ENCODE measurements at regions not wholly inside any gene's neighbourhood (a gene's known extent, or its start where the extent isn't known, plus 50 kb on each side); places are given as distances from the start of the nearest gene placed in this dataset.

- no peak for DNase-seq (ENCODE audit: low spot score)
Observed at GRCh38 chr2:37425408-37425807, 81.0 kb downstream of the QPCT start.

- no peak for DNase-seq (ENCODE audit: low spot score)
Observed at GRCh38 chr2:37427241-37427640, 82.8 kb downstream of the QPCT start.

DNA sequence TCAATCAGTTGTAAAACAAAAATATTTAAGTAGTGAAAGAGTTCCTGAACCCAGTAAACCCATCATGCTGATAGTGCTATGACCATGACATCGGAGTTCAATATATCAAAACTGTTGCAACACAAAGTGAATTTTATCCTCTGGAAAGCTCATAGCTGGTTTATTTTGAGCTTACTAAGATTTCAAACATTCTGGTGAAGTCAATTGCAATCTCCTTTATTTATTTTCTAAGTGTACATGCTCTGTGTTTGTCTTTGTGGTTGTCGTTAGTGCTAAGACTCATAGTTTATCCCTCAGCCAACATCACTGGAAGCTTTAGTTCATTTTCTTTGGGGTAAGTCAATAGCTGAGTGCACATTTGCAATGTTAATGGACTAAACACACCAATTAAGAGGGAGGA lies 91.9 kb downstream of the QPCT start:
- DNase-seq (ENCODE audit: low spot score) = no peak

DNA sequence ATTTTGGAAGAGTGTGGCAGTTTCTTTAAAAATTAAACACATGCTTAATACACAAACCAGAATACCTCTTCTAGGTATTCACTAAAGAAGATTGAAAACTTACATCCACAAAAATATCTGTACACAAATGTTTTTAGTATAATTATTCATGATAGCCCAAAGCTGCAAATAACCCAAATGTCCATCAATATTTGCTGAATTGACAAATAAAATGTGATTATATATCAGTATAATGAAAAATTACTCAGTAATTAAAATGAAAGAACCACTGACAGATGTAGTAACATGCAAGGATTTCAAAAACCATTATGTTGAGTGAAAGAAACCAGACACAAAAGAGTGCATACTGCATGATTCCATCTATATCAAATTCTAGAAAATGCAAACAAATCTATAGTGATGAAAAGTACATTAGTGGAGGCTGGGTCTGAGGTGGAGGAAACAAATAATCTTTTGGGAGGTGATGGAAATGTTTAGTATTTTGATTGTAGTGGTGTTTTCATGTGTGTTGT lies 94.8 kb downstream of the QPCT start:
- no peak for DNase-seq (ENCODE audit: low spot score)

DNA sequence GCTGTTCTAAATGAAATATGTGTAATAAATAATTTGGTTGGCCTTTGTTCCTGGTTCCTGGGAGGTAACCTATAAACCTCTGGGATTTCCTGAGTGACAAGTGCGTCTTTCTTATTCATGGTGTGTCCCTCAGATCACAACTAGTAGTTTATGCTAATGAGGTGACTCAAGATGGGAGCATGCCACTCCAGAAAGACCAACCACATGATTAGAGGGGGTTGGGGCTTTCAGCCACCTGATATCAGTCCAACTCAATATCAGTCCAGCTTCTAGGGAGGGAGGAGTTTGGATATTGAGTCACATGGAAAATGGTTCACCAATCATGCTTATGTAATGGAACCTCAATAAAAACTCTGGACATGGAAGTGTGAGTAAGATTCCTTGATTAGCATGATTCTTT lies 96.6 kb downstream of the QPCT start:
- no peak for DNase-seq (ENCODE audit: low spot score)

- DNase-seq (ENCODE audit: low spot score) = no peak
Observed at GRCh38 chr2:37443082-37443481, 98.7 kb downstream of the QPCT start.

GRCh38 chr2:37447446-37447845 lies 103.0 kb downstream of the QPCT start:
- no peak for DNase-seq (ENCODE audit: low spot score)

DNA sequence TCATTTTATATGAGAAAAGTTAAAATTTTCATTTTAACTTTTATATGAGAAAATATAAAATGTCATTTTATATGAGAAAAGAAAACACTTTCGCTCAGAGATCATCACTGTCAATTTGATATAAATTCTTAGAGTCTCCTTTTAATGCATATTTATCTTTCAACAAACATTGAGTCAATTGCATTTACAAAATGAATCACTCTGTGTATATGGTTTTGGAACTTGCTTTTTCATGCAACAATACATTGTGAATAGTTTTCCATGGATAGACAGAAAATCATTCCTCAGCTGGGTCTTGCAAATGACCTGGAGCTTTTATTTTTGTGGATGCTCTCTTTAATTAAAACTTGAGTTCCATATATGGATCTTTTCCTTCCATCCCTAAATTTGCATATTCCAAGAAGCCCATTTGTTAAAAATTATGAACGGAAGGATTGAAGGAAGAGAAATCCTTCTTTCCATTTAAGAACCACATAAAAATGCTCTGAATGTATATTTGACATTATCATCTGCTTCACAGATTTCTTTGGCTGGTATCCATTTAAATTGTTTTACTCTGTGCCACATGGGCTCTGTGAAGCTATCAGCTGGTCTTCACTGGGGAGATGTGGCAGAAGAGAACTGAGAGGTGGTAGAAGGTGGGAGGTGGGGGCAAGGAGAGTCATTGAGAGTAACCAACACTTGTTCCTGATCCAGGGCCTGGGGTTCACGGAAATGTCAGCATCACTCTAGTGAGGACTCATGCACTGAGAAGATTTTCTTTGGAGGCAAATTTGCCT lies 104.1 kb downstream of the QPCT start:
- DNase-seq (ENCODE audit: low spot score) = no peak

DNA sequence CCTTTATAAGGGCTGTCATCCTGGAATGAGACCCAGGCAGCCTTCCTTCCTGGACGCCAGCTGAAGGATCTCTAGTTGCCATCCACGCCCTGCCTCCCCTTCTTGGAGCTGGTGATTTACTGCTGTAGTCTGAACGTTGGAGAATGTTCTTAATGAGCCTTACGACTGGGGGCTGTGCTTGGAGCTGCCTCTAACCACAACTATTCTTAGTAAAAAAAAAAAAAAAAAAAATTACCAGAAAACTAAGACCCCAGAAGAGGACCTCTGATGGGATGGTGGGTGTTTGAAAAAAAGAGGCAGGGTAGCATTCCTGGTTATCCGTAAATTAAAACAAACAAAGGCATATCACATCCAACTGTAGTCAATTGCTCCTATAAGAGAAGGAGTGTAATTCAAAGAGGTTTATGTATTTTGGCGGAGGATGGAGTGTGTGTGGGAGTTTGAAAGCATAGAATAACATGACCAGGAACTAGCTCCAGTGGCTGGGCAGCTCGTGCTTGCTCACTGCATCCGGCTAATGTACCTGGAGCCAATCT lies 105.4 kb downstream of the QPCT start:
- no peak for DNase-seq (ENCODE audit: low spot score)

DNA sequence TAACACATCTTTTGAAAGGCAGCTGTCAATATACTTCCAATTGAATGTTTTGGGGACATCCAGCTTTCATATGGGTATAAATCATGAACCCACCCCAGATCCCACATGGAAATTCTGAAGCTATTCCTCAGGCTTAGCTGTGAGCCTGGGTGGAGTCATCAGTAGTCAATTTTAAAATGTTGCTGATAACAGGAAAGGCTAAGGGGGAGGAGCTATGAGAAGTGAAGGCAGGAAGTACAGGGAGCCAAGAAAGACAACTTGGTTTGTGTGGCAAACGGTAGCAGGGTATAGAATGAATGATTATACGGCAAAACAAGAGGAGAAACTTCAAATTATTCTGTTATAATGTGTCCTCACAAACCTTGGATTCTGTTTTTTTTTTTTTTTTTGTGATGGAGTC lies 108.6 kb downstream of the QPCT start:
- DNase-seq (ENCODE audit: low spot score) = no peak

DNA sequence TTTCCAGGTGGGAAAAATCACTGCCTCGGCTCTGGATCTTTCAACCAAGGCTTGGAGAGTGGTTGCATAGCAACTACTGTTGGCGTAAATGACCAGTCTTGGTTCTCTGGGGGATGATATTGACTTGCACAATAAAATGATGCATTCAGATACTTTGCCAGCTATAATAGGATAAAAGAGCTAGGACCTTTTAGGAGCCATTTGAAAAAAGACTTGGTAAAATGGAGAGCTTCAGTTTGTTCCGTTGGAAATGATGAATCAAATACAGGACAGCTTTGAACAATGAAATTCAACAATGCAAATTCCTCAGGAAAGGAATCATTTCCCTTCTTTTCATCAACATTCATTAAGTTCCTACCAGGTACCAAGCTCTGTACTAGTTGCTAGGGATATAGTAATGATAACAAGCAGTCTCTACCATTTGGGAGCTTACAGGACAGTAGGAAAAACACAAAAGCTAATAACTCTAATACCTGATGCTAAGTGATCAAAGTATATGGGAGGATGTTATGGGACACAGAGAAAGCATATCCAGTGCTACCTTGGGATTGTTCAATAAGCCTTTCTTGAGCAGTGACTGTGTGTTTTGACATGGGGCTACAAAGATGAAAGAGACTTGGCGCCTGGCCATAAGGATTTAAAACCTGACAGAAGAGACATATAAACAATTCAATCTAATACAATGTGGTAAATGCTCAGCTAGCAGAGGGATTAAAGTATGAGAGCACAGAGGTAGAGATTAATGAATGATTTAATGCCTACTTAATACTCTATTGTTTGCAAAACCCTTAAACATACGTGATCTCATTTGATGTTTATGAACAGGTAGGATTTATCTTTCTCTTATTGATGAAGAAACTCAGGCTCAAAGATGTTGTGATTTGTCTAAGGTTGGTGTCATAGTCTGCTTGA lies 110.7 kb downstream of the QPCT start:
- DNase-seq (ENCODE audit: low spot score) = no peak

DNA sequence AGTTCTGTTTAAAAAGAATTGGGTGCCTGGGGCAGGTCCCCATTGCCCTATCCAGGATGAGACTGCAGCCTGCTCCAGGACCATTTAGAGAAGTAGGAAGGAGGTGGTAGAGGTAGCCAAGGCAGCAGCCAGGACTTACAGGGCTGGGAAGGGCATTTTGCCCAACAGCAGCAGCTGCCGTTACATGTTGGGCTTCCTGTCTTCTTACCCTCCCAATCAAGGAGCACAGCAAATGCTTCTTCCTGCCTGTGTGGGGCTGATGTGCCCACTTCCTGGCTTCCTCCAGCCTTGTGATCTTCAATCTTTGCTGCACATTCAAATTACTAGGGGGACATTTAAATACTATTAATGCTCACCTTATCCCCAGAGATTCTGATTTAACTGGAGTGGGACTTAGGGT lies 112.0 kb downstream of the QPCT start:
- no peak for DNase-seq (ENCODE audit: low spot score)

DNA sequence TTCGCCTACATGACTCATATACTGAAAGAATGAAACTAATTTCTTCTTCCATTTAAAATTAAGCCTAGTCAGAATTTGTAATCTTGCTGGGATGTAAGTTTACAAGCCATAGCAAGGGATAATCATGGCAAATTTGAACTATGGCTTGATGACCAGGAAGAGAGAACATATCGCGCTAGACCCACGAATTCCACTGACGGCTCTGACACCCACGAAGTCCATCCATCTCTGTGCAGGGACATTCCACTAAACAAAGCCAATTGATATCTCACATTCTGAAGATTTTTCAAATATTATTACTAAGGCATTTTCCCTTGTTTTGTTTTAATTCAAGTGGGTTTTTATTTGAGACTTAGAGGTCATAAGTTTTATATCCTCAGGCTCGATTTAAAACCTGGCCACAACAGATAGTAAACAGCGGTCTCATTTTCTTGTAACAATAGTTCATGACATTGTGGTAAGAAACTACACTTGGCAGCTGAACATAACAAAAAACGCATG lies 113.0 kb downstream of the QPCT start:
- no peak for DNase-seq (ENCODE audit: low spot score)

DNA sequence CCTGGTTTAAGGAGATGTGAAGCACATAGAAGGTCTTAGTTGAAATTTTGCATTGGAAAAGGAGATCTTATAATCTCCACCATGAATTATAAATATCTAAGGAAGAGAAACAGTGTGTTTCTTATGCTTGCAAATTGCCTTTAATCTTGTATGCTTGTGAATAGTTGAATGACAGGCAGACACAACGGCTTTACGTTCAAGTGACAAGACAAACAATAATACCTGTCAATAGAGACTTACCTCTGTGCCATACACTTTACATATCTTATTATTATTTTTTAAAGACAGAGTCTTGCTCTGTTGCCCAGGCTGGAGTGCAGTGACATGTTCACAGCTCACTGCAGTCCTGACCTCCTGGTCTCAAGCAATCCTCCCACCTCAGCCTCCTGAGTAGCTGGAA lies 113.7 kb downstream of the QPCT start:
- DNase-seq (ENCODE audit: low spot score) = no peak

GRCh38 chr2:37459095-37459981 lies 114.9 kb downstream of the QPCT start:
- DNase-seq (ENCODE audit: low spot score) = no peak

DNA sequence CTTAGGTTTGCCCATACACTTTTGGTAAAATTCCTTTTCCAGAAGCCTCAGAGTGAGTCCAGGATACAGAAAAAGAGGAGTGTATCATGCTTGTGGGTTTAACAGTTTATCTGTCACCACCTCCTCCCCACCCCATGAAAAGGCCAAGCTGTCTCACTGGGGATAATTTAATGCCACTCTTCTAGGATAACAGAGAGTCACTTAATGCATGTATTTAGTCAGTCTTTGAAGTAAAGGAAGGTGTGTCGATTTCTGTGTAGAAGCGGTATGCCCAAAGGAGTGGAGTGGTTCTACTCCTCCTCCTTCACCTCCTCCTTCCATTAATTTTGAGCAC lies 116.4 kb downstream of the QPCT start:
- DNase-seq (ENCODE audit: low spot score) = no peak

DNA sequence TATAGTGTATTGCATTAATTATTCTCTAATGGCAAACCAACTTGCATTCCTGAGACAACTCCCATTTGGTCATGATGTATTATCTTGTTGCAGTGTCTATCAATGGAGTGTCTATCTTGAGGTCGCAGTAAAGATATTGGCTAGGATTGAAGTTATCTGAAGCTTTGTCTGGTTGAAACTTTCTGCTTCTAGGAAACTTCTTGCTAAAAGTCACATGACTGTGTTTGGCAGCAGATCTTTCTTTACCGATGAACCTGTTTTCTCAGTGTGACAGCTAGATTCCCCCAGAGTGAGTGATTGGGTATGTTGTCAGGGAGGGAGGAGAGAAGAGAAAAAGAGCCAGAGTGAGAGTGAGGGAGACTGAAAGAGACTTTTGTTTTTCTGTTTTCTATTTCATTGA lies 119.6 kb downstream of the QPCT start:
- no peak for DNase-seq (ENCODE audit: low spot score)

DNA sequence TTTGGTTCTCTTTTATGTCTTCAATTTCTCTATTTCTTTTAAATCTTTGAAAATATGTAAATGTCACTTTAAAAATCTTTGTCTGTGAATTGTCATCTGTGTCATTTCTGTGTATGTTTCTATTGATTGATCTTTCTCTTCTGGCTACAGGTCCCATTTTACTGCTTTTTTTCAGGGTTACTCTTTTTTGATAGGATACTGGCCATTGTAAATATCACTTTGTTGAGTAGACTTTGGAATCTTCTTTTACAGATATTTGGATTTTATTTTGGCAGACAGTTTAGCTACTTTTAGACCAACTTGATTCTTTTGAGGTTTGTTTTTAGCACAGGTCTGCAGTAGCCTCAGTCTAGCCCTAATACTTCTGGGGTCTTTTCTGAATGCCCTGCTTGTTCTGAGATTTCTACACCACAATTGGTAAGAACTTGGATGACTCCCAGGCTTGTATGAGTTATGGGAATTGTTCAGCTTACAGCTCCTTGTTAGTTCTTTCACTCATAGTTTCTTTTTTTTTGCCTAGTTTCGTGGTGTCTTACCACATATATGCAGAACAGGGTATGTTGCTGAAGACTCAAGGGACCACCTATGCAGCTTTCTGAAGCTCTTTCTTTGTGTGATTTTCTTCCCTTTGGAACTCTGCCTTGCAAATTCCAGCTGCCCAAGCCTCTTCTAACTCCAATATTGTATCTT lies 122.2 kb downstream of the QPCT start:
- no peak for DNase-seq (ENCODE audit: low spot score)

DNA sequence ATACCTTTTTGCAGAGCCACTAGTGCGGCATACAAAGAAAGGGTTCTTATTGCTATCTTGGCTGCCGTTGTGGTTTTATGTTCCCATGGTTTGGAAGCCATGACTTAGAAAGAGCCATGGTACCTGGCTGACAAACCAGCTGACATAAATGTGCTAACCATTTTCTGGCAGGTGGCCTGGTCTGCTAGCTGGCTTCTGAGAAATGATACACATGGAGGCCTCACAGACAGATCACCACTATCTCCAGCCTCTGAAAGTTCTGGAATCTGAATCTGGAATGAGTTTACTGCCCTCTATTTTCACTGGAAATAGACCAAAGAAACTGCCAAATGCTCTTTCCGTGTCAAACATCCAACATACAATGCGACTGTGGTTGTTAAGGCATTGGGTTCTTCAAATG lies 123.7 kb downstream of the QPCT start:
- no peak for DNase-seq (ENCODE audit: low spot score)

- no peak for DNase-seq (ENCODE audit: low spot score)
Observed at GRCh38 chr2:37469126-37469525, 124.7 kb downstream of the QPCT start.

DNA sequence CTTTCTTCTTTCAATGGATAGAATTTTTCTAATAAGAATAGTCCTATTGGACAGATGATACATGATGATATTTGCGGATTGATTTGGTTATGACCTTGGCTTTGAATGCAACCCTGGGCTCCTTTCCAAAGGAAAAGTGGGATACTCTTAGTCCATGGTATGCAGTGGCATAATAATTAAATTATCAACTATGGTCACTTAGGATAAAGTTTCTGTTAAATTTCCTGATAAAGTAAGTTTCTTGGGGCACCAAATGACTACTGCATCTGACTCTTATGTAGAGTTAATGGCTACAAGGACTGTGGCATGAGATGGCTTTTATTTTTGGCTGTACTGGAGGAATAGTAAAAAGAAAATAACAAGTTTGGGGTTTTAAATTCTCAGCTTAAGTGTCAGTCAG lies 126.7 kb downstream of the QPCT start:
- no peak for DNase-seq (ENCODE audit: low spot score)
